GM18519 (cell line): ENCODE measurements at regions not wholly inside any gene's neighbourhood (a gene's known extent, or its start where the extent isn't known, plus 50 kb on each side); places are given as distances from the start of the nearest gene placed in this dataset.

Experiments used
- ATAC-seq: cut with Tn5 transposase; IDR thresholded peaks from one replicate; pipeline ENCODE4 v1.9.1; 2021; ENCODE audit warnings: mild to moderate bottlenecking, moderate library complexity; ENCODE audit not compliant: unreplicated experiment, low FRiP score

DNA sequence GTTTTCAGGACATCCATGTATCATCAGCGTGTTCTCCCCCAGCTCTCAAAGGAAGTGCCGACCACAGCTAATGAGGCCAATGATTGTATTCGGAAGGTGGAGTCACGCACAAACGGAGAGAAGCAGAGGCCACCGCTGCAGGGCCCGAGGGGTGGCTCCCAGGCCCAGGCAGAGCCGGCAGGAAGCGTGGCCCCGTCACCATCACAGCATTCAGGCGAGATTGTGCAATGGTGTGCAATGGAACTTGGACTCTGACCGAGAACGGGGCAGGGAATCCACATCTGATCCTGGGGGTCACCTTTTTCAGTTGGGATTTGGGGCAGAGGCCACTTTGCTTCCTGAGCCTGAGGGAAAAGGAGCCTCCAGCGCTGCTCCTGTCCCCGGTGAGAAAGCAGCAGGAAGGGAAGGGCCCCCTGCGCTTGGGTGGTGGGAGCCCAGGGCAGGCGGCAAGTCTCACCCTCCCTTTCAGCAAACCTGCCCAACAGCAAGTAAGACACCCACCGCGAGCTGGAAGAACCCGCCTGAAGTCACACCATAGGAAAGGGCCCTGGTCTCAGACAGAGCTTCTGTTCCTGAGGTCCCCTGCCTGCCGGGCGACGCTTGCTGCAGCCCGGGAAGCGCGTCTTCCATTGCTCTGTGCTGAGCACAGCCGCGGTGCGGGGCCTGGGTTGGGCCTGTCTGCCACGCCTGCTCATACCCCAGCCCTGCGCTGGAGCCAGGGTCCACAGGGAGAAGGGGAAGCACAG is 1430.7 kb downstream of the BRD1 start:
- ATAC-seq, result no peak

GRCh38 chr22:48396091-48396784 is 1431.4 kb downstream of the BRD1 start:
- no peak for ATAC-seq

- no peak for ATAC-seq
Measured at GRCh38 chr22:48395201-48395600, 1432.5 kb downstream of the BRD1 start.

GRCh38 chr22:48394787-48395186 is 1432.9 kb downstream of the BRD1 start:
- no peak for ATAC-seq

GRCh38 chr22:48393885-48394284 is 1433.8 kb downstream of the BRD1 start:
- ATAC-seq, result no peak

DNA sequence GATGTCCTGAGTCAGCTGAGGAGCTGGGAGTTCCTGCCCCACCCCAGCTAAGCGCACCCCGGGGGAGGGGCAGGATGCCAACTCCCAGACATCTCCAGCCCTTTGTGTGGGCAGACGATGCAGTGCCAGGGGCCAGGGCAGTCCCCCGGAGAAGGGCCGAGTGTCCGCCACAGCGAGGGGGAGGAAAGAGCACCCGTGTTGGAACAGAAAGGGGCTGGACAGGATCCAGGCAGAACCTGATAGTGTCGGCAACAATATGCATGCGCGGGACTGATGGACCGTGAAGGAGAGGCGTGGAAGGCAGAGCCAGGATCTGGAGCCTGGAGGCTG is 1434.7 kb downstream of the BRD1 start:
- ATAC-seq, result no peak

GRCh38 chr22:48391820-48392219 is 1435.9 kb downstream of the BRD1 start:
- ATAC-seq, result no peak

- ATAC-seq, result no peak
Measured at GRCh38 chr22:48391171-48391711, 1436.4 kb downstream of the BRD1 start.

DNA sequence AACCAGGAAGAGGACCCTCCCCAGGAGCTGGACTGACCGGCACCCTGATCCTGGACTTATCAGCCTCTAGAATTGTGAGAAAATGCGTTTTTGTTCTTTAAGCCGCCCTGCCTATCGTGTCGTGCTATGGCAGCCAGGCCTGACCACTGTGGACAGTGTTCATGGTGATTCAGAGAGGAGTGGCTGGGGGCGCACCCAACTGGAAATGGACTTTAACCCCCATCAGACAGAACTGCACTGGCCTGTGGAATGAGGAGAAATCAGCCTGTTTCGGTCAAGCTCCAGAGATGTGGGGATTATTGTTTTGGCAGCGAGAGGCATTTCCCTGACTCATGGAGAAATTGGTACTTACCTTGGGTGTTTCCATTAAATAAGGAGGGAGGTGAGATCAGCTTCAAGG is 1437.8 kb downstream of the BRD1 start:
- no peak for ATAC-seq

GRCh38 chr22:48382197-48382596 is 1445.5 kb downstream of the BRD1 start:
- ATAC-seq, result no peak

DNA sequence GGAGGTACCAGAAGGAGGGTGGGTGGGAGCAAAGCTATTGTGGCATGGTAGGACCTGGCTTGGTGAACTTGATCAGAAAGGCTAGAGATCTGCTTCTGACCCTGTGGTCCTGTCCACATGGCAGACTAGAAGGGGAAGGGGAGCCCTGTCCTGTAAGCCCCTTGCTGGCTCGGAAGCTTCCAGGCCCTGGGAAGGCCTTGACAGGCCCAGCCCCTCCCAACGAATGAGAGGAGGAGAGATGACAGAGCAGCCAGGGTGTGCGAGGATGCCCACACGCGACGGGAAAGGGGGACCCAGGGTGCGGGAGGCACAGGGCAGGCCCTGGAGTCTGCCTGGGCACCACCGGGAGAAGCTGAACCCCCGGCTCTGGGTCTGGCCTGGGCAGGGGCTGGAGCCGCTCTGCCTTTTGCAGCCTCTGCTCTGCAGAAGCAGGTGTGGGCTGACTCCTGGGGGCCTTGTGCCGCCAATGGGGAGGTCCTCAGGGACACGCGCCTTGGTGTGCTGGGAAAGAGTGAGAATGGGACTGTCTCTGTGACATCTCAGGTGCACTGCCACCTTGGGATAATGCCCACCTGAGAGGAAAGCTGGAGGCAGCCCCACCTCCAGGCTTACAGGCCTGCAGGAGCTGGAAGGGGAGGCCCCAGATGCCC is 1447.5 kb downstream of the BRD1 start:
- no peak for ATAC-seq

GRCh38 chr22:48379371-48379770 is 1448.3 kb downstream of the BRD1 start:
- ATAC-seq, result no peak

GRCh38 chr22:48378673-48379072 is 1449.0 kb downstream of the BRD1 start:
- no peak for ATAC-seq

DNA sequence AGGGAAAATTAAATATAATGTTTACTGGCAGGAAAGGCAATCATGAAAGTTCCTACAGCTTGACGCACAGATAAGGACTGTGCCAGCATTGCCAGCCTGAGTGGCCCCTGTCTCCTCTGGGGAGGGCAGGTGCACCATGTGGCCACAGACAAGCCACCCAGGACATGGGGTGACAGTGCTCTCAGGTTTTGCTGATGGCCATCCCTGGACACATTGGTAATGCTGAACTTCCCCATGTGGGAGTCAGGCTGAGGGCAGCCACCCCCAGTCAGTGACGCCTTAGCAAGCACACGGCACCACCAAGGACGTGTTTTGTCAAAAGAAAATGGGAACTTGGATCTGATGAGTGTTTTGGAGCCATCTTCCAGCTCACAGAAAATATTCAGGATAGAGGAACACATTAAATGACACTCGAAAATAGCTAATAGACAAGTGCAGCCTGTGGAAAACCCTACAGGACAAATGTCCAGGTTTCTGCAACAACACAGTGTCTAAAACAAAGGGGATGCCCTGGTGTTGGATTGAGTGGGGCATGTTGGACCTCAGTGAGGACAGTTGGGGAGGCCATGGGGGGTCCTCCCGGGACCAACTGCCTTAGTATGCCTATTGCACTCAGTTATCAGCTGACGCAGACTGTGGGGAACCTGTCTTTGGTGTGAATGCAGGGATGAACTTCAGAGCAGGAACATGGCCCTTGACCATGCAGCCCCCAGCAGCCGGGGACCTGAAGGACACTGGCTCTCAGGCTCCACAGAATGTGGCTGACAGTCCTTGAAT is 1450.5 kb downstream of the BRD1 start:
- ATAC-seq, result no peak

DNA sequence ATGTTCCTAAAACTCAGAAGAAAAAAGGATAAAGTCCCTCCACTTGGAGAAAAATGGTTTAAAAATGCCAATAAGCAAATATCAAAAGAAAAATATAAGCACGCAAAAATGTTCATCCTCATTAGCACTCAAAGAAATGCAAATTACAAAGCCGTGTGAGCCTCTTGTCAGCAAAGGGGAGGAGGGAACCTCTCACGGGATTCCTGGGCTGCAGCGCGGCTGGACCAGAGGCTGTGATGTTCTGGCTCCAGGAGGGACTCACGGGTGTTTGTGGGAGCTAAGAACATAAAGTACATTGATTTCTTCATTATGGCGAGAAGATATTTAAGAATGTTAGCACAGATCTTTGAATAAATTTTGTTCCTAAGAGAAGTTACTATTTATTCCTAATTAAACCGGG is 1451.2 kb downstream of the BRD1 start:
- ATAC-seq, result no peak

- ATAC-seq, result no peak
Measured at GRCh38 chr22:48373626-48374173, 1454.0 kb downstream of the BRD1 start.

- no peak for ATAC-seq
Measured at GRCh38 chr22:48372390-48372789, 1455.3 kb downstream of the BRD1 start.

- no peak for ATAC-seq
Measured at GRCh38 chr22:48371391-48371790, 1456.3 kb downstream of the BRD1 start.

DNA sequence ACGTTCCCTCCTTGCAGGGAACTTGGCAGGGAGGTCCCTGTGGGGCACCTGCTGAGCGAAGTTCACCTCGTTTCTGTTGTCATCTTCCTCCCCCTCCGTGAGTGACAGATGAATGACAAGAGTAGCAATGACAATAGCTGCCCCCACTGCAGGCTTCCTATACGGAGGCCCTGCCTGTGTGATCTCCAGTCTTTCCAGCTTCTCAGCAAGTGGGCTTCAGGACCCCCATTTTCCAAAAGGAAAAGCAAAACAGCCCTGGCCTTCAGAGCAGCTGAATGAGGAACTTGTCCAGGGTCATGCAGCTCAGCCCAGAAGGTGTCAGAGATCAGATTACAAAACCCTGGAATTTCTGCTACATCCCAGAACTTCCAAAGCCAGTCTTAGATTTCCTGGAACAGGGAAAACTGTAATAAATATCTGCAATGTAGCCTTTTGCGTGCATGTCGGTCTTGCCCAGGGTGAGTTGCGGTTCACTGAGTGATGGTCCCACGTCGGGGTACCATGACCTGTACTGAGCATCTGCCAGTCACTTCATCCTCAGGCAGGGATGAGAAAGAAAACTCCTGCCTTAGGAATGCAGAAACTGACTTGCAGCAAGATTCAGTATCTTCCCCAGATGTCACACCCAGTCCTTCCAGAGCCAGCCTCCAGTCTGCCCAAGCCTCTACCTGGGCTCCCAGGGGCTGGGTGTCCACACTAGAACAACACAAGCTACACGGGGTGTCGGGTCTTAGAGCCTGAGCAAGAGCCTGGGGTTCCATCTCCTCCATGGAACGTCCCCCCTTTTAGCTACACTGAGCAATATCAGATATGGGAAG is 1457.0 kb downstream of the BRD1 start:
- no peak for ATAC-seq
